HepG2 (cell line): ENCODE measurements at regions not wholly inside any gene's neighbourhood (a gene's known extent, or its start where the extent isn't known, plus 50 kb on each side); places are given as distances from the start of the nearest gene placed in this dataset.

Source experiments
- ZFY ChIP-seq: sonication (generic); formaldehyde crosslinking; IDR thresholded peaks from 2 replicates; pipeline ENCODE4 v1.4.0; 2020; ENCODE audit warnings: missing genetic modification reagents
- ZNF343 ChIP-seq: sonication (generic); formaldehyde crosslinking; IDR thresholded peaks from 2 replicates; pipeline ENCODE4 v1.4.0; 2020; ENCODE audit warnings: mild to moderate bottlenecking, missing genetic modification reagents
- TF ChIP-seq, protein P1 (sequence below): sonication (generic); formaldehyde crosslinking; IDR thresholded peaks from 2 replicates; pipeline ENCODE4 v1.5.1; 2020; ENCODE audit warnings: mild to moderate bottlenecking, missing genetic modification reagents, borderline replicate concordance

DNA sequence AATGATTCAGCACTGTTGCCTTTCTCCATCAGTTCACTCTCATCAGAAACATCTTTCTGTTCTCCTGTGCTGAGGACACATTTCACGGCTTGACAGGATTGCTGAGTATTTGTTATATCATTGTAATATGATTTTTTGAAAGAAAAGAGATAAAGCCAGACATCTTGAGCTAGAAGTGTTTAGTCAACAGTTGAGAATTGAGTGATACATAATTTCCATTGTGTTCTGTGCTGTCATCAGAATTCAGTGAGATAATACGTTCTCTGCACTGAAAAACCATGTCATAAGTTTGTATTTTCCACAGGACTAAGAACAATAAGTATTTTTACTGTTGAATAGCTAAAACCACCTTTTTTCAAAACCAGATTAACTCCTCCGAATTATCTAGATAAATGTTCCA, 50.2 kb upstream of the GPRIN3 start (continued):
- TF ChIP-seq, protein P1, sequence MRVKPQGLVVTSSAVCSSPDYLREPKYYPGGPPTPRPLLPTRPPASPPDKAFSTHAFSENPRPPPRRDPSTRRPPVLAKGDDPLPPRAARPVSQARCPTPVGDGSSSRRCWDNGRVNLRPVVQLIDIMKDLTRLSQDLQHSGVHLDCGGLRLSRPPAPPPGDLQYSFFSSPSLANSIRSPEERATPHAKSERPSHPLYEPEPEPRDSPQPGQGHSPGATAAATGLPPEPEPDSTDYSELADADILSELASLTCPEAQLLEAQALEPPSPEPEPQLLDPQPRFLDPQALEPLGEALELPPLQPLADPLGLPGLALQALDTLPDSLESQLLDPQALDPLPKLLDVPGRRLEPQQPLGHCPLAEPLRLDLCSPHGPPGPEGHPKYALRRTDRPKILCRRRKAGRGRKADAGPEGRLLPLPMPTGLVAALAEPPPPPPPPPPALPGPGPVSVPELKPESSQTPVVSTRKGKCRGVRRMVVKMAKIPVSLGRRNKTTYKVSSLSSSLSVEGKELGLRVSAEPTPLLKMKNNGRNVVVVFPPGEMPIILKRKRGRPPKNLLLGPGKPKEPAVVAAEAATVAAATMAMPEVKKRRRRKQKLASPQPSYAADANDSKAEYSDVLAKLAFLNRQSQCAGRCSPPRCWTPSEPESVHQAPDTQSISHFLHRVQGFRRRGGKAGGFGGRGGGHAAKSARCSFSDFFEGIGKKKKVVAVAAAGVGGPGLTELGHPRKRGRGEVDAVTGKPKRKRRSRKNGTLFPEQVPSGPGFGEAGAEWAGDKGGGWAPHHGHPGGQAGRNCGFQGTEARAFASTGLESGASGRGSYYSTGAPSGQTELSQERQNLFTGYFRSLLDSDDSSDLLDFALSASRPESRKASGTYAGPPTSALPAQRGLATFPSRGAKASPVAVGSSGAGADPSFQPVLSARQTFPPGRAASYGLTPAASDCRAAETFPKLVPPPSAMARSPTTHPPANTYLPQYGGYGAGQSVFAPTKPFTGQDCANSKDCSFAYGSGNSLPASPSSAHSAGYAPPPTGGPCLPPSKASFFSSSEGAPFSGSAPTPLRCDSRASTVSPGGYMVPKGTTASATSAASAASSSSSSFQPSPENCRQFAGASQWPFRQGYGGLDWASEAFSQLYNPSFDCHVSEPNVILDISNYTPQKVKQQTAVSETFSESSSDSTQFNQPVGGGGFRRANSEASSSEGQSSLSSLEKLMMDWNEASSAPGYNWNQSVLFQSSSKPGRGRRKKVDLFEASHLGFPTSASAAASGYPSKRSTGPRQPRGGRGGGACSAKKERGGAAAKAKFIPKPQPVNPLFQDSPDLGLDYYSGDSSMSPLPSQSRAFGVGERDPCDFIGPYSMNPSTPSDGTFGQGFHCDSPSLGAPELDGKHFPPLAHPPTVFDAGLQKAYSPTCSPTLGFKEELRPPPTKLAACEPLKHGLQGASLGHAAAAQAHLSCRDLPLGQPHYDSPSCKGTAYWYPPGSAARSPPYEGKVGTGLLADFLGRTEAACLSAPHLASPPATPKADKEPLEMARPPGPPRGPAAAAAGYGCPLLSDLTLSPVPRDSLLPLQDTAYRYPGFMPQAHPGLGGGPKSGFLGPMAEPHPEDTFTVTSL (CRISPR knock-in tag): no peak
- TF ChIP-seq ZFY (CRISPR knock-in tag) (no peak), ZNF343 (CRISPR knock-in tag) (no peak)
- TF ChIP-seq, all 625 proteins: peak for 0
